Smooth muscle cell of the brain vasculature (primary cell): ENCODE measurements at regions not wholly inside any gene's neighbourhood (a gene's known extent, or its start where the extent isn't known, plus 50 kb on each side); places are given as distances from the start of the nearest gene placed in this dataset.
"Not testable (repeated sequence)": the region's sequence is repeated elsewhere in the genome, so short reads cannot be mapped to it uniquely, and the experiment has no call there.

Source experiments
- DNase-seq: peaks from one replicate; pipeline ENCODE4 v3.0.0-alpha.2; 2012; ENCODE audit warnings: low read depth, low spot score

- DNase-seq, result no peak
These were observed 990.5 kb downstream of the TBL1XR1 start for GRCh38 chr3:176206809-176207208.

- no peak for DNase-seq
These were observed 994.6 kb downstream of the TBL1XR1 start for GRCh38 chr3:176202652-176203051.

GRCh38 chr3:176193032-176193730 is 1004.1 kb downstream of the TBL1XR1 start:
- DNase-seq, result no peak

GRCh38 chr3:176190755-176191154 is 1006.5 kb downstream of the TBL1XR1 start:
- no peak for DNase-seq

- no peak for DNase-seq
These were observed 1014.1 kb downstream of the TBL1XR1 start for GRCh38 chr3:176183181-176183580.

GRCh38 chr3:176174060-176174459 is 1023.2 kb downstream of the TBL1XR1 start:
- no peak for DNase-seq

- no peak for DNase-seq
These were observed 1024.8 kb downstream of the TBL1XR1 start for GRCh38 chr3:176172492-176172891.

DNA sequence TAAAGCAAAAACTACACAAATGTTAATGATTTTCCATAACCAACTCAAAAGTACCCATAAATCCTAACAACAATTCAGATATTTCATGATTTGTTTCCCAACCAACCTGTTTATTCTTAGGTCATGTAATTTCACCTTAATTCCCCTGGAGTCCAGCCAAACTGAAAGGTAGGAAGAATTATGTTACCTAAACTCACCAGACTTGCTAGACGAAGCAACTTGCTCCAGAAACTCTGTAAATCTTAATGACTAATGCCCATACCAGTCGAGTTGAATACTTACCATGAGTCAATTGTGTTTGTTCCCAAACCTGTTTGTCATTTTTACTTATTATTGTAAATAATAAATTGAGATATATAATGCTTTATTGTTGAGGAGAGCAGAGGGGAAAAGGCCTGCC is 1030.0 kb downstream of the TBL1XR1 start:
- DNase-seq, result no peak

DNA sequence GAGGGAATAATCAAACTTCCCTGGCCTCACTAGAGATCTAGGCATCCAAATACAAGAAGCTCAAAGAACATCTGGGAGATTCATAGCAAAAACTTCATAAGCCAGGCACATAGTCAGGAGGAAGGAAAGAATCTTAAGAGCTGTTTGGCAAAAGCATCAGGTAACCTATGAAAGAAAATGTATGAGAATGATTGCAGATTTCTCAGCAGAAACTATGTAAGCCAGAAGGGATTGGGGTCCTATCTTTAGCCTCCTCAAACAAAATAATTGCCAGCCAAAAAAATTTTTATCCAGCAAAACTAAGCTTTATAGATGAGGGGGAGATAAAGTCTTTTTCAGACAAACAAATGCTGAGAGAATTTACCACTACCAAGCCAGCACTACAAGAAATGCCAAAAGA is 1036.3 kb downstream of the TBL1XR1 start:
- DNase-seq, result no peak

GRCh38 chr3:176159796-176160195 is 1037.5 kb downstream of the TBL1XR1 start:
- no peak for DNase-seq

DNA sequence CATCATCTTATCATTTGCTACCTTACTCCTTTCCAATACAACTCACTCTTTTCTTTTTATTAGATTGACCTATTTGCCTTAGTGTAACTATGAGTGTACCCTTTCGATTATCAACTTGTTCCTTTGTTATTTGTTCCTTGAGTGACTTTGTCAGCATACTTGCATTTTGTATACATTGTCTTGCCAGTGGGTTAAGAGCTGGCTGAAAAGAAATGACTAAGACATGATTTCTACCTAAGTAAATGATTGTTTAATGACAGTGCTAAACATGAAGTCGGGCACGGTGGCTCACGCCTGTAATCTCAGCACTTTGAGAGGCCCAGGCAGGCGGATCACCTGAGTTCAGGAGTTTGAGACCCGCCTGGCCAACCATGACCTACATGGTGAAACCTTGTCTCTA is 1042.3 kb downstream of the TBL1XR1 start:
- no peak for DNase-seq

GRCh38 chr3:176149567-176149966 is 1047.7 kb downstream of the TBL1XR1 start:
- no peak for DNase-seq

DNA sequence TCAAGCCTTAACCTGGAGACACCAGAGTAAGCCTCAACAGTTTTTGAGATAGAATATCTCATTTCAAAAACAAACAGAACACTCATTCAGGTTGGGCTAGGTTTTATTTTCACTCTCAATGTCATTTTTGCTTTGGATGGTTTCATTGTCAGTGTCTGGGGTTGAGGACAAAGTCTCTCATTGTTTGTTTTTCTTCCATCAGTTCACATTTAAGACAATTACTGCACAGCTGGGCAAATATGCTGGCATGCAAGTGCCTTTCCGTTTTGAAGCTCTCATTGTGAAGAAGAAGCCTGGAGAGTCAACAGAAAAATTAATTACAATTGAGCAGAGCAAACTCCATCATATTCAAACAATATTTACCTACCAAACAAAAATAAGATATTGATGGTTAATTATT is 1050.0 kb downstream of the TBL1XR1 start:
- no peak for DNase-seq

DNA sequence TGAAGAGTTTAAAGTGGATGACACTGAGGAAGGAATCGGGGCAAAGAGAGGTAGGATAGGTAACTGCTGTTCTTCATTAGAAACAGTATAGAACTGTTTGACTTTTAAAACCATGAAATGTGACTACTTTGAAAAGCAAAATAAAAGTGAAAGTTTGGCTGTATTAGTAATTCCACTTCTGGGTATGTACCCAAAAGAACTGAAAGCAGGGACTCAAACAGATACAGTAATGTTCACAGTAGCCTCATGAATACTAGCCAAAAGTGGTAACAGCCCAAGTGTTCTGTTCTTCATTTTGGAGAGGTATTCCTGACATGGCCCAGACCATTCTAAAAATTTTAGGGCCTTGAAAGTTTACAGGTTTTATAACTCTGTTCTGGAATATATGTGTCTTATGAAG is 1055.4 kb downstream of the TBL1XR1 start:
- DNase-seq, result no peak

- DNase-seq, result no peak
These were observed 1076.8 kb downstream of the TBL1XR1 start for GRCh38 chr3:176120507-176120906.

DNA sequence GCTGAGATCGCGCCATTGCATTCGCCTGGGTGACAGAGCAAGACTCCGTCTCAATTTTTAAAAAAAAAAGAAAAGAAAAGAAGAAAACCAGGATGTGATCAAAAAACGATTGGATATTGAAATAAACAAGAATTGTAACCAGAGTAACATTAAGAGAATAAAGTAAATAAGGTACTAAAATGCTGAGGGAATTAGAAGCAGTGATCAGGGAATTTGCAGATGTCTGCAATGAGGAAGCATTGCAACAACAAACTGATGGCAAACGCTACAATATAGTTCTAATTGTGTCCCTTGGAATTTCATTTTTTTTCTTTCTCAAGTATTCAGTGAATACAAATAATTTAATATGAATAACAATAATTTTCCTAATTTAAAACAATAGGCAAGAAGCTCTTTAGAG is 1077.5 kb downstream of the TBL1XR1 start:
- no peak for DNase-seq

GRCh38 chr3:176106380-176106779 is 1090.9 kb downstream of the TBL1XR1 start:
- no peak for DNase-seq

GRCh38 chr3:176097027-176097426 is 1100.3 kb downstream of the TBL1XR1 start:
- no peak for DNase-seq

- not testable (repeated sequence) for DNase-seq
These were observed 1103.4 kb downstream of the TBL1XR1 start for GRCh38 chr3:176093892-176094291.

DNA sequence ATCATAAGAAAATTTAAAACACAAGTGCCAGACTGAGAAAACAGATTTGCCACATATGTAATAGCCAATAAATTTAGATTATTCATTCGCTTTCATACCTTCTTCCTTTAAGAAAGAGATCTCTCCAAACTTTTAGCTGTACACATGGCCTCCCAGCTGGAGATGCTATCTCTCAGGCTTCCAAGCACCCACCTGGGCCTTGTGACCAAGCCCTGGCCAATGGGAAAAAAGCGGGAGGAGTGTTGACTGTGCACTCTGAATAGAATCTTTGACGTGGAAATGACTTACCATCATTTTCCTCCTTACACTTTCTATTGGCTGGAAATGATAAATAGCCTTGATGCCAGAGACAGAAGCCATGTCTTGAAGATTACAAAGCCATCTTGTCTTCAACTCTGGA is 1106.6 kb downstream of the TBL1XR1 start:
- no peak for DNase-seq

GRCh38 chr3:176088962-176089383 is 1108.3 kb downstream of the TBL1XR1 start:
- no peak for DNase-seq

DNA sequence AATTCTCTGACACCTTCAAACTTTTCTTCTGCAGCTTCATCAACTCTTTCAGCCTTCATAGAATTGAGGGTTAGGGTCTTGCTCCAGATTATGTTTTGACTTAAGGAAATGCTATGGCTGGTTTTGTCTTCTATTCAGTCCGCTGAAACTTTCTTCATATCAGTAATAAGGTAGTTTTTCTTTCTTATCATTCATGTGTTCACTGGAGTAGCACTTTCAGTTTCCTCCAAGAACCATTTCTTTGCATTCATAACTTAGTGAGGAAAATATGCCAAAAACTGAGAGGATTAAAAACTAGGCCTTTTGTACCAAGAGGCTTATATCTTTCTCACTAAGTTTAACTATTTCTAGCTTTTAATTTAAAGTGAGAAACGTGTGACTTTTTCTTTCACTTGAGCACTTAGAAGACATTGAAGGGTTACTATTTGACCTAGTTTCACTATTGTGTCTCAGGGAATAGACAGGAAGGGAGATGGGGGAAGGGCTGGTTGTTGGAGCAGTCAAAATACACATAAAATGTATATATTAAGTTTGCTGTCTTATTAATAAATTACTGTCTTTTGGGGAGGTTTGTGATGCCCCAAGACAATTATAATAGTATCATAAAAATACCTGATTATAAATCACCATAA is 1110.1 kb downstream of the TBL1XR1 start:
- no peak for DNase-seq

DNA sequence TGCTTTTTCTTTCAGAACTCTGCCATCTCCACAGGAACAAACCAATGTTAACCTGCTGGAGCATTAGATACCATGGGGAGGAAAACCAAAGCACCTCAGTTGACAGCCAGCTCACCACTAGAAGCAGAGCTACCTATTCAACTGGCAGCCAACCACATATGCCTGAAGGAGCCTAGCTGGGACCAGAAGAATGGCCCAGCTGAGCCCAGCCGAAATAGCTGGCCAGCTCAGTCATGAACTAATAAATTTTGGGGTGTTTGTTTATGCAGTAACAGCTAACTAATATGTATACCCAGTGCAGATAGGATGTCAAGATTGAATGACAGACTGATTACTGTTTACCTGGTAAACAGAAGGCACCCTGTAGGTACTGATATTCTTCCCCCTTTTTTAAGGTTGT is 1117.5 kb downstream of the TBL1XR1 start:
- no peak for DNase-seq

- DNase-seq, result no peak
These were observed 1118.4 kb downstream of the TBL1XR1 start for GRCh38 chr3:176078906-176079305.
